ENCODE measurements at regions not wholly inside any gene's neighbourhood (a gene's known extent, or its start where the extent isn't known, plus 50 kb on each side); places are given as distances from the start of the nearest gene placed in this dataset.
"Not testable (repeated sequence)": the region's sequence is repeated elsewhere in the genome, so short reads cannot be mapped to it uniquely, and the experiment has no call there.

GRCh38 chr10:30702860-30703259, 73.3 kb upstream of the LYZL2 start:
- Histone ChIP-seq H3K4me1 (no peaks in the 10 kb centered on the region), H3K4me3 (no peak overlapping the region), H3K27me3 (no peaks in the 10 kb centered on the region), H3K27ac (no peak overlapping the region), H3K36me3 (no peaks in the 10 kb centered on the region), H3K9me3 (no peaks in the 10 kb centered on the region)
- DNase-seq (ENCODE audit: low spot score) = no peak
- TF ChIP-seq, protein P1, sequence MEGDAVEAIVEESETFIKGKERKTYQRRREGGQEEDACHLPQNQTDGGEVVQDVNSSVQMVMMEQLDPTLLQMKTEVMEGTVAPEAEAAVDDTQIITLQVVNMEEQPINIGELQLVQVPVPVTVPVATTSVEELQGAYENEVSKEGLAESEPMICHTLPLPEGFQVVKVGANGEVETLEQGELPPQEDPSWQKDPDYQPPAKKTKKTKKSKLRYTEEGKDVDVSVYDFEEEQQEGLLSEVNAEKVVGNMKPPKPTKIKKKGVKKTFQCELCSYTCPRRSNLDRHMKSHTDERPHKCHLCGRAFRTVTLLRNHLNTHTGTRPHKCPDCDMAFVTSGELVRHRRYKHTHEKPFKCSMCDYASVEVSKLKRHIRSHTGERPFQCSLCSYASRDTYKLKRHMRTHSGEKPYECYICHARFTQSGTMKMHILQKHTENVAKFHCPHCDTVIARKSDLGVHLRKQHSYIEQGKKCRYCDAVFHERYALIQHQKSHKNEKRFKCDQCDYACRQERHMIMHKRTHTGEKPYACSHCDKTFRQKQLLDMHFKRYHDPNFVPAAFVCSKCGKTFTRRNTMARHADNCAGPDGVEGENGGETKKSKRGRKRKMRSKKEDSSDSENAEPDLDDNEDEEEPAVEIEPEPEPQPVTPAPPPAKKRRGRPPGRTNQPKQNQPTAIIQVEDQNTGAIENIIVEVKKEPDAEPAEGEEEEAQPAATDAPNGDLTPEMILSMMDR (IDR thresholded peaks at IDR 0.05) = no peak

DNA sequence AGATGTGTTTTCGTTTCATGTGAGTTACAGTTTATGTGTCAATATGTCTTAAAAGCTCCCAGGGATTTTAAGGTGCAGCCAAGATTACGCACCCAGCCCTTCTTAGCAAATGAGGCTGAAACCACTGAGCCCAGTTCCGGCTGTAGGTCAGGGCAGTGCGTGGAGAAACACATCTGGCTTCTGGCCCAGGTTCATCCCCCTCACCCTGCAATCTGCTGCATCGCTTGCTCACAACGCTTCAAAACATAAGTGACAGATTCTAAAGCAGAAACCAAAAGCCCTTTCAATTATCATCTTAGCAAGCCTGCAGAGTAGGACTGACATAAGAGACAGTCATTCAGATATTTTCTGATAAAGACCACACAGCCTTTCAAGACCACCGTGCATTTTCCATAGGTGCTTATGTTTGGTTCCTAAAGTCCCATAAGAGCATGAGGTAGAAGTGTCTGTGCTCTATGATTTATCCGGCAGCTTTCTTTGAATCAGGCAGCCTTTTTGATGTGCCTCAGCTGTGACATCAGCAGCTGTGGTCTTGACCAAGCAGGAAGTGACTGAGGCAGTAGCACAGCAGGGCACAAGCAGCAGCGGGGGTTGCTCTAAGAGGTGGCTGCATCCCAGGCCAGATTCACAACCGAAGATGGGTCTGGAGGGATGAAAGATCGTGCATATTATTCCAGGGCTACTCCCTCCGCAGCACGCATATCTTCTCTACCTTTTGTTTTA, 72.1 kb upstream of the LYZL2 start:
- Histone ChIP-seq H3K4me1 (no peaks in the 10 kb centered on the region), H3K9me3 (no peaks in the 10 kb centered on the region), H3K27me3 (no peaks in the 10 kb centered on the region), H3K4me3 (no peak overlapping the region), H3K36me3 (no peaks in the 10 kb centered on the region), H3K27ac (no peak overlapping the region)
- DNase-seq (ENCODE audit: low spot score) = no peak
- TF ChIP-seq, protein P1 (IDR thresholded peaks at IDR 0.05) = no peak

GRCh38 chr10:30697806-30698205, 68.3 kb upstream of the LYZL2 start:
- TF ChIP-seq, protein P1 (IDR thresholded peaks at IDR 0.05) = no peak
- Histone ChIP-seq H3K9me3 (no peaks in the 10 kb centered on the region), H3K4me1 (no peaks in the 10 kb centered on the region), H3K4me3 (no peak overlapping the region), H3K36me3 (no peaks in the 10 kb centered on the region), H3K27ac (no peak overlapping the region), H3K27me3 (no peaks in the 10 kb centered on the region)
- no peak for DNase-seq (ENCODE audit: low spot score)

GRCh38 chr10:30697221-30697620, 67.7 kb upstream of the LYZL2 start:
- not testable (repeated sequence) for H3K27me3 ChIP-seq; H3K9me3 ChIP-seq; H3K27ac ChIP-seq; DNase-seq (ENCODE audit: low spot score); H3K4me3 ChIP-seq; H3K4me1 ChIP-seq; H3K36me3 ChIP-seq

DNA sequence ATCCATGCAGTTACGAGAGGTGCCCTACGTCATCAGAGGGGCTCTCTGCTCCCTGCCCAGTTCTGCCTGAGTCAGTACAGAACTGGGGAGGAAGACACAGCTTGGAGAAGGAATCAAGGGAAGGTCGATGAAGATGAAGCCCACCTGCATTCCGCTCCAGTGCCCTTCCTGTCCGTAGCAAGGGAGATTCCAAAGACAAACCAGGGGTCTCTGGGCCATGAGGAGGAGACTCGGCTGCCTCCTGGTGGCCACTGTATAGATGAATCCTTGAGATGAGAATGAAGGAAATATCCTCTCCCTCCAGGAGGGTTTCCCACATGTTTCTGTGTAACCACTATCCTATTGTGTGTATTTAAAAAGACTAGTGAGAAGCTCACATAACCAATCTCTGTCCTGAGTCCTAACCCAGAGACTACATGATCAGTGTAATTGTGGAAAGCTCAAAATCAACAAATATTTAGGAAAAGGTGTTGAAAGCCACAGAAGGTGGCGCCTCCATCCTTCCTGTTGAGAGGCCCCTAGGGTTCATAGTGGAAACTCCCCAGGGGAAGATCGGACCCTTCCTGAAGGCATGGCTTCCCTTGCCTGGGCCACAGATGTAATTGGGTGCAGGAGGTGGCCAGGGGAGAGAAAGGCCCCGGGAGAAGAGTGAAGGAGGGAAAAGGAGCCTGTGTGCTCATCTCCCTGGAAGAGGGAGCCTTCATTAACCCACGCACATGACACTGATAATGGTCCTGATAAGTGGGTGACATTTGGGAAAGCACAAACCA, 67.0 kb upstream of the LYZL2 start:
- not testable (repeated sequence) for H3K27me3 ChIP-seq; H3K9me3 ChIP-seq; H3K4me3 ChIP-seq; H3K4me1 ChIP-seq; DNase-seq (ENCODE audit: low spot score); H3K36me3 ChIP-seq; H3K27ac ChIP-seq

GRCh38 chr10:30695481-30696236, 66.1 kb upstream of the LYZL2 start:
- not testable (repeated sequence) for H3K27ac ChIP-seq; H3K4me3 ChIP-seq; H3K36me3 ChIP-seq; H3K9me3 ChIP-seq; H3K4me1 ChIP-seq; DNase-seq (ENCODE audit: low spot score); H3K27me3 ChIP-seq

DNA sequence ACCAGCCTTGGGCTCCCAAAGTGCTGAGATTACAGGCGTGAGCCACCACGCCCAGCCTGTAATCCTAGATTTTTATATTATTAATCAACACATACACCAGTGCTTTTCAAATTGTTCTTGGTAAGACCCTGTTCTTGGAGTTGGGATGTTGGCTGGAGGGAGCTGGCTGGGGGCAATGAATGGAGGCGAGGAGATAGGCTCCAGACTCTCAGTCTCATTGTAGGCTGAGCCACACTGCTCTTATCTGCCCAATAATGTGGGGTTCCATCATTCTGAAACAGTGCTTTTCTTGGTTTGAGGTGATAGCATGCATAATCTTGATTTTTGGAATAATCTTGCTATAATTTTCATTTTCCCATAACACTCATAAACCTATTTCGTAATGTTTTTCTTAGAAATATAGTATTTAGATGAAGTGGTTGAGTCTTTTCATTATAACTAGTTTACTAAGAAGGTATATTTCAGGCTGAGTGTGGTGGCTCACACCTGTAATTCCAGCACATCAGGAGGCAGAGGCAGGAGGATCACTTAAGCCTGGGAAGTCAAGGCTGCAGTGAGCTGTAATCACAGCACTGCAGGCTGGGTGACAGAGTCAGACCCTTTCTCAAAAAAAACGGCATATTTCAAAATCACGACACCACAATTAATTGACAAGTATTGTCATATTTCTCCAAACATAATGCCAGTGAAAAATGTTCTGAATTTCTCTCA, 65.1 kb upstream of the LYZL2 start:
- DNase-seq (ENCODE audit: low spot score) = no peak
- Histone ChIP-seq H3K27me3 (no peaks in the 10 kb centered on the region), H3K4me3 (no peak overlapping the region), H3K9me3 (no peaks in the 10 kb centered on the region), H3K27ac (no peak overlapping the region), H3K36me3 (no peaks in the 10 kb centered on the region), H3K4me1 (no peaks in the 10 kb centered on the region)
- TF ChIP-seq, protein P1 (IDR thresholded peaks at IDR 0.05) = no peak

Measured in right atrium auricular region (tissue), 2 donors.